Esophagus squamous epithelium (tissue), 4 donors: ENCODE measurements at regions not wholly inside any gene's neighbourhood (a gene's known extent, or its start where the extent isn't known, plus 50 kb on each side); places are given as distances from the start of the nearest gene placed in this dataset.

Experiments
- POLR2A ChIP-seq, 4 donors: fragments of 450-650 bp; IDR thresholded peaks; one replicate each; pipeline ENCODE4 v1.6.1; 2017; ENCODE audit warnings: antibody characterized with exemption in 4 of 4, mild to moderate bottlenecking in 4 of 4, moderate library complexity in 3 of 4
- TF ChIP-seq, protein P1 (sequence below), 6 experiments: fragments of 450-650 bp in 4 of 6; fragments of 200-600 bp in 2 of 6; sonication (generic) in 2 of 6; IDR thresholded peaks; one replicate each; pipeline ENCODE4 v1.5.1; 2016 to 2019; ENCODE audit warnings: antibody characterized with exemption in 6 of 6, mild to moderate bottlenecking in 4 of 6, moderate library complexity in 4 of 6

DNA sequence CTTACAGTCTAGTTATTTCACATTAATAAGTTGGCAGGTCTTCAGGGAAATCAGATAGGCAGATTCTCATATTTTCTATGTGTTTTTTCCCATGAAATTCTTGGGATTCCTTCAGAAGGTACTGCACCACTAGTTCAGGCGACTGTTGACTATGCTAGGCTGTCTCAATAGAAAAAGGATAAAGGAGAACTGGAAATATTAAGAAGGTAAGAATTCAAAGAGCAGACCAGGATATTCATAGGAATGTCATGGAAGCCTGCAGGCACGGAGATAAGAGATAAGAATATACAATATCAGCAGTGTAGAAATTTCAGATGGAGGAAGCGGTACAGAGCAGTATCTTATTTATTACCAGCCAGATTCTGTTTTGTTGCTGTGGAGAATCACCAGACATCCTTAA lies 432.1 kb upstream of the MDFIC2 start:
- TF ChIP-seq, protein P1, sequence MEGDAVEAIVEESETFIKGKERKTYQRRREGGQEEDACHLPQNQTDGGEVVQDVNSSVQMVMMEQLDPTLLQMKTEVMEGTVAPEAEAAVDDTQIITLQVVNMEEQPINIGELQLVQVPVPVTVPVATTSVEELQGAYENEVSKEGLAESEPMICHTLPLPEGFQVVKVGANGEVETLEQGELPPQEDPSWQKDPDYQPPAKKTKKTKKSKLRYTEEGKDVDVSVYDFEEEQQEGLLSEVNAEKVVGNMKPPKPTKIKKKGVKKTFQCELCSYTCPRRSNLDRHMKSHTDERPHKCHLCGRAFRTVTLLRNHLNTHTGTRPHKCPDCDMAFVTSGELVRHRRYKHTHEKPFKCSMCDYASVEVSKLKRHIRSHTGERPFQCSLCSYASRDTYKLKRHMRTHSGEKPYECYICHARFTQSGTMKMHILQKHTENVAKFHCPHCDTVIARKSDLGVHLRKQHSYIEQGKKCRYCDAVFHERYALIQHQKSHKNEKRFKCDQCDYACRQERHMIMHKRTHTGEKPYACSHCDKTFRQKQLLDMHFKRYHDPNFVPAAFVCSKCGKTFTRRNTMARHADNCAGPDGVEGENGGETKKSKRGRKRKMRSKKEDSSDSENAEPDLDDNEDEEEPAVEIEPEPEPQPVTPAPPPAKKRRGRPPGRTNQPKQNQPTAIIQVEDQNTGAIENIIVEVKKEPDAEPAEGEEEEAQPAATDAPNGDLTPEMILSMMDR (IDR thresholded peaks at IDR 0.05): no peak
- TF ChIP-seq POLR2A (IDR thresholded peaks at IDR 0.05): no peak
